ENCODE measurements at regions not wholly inside any gene's neighbourhood (a gene's known extent, or its start where the extent isn't known, plus 50 kb on each side); places are given as distances from the start of the nearest gene placed in this dataset.
"Not testable (repeated sequence)": the region's sequence is repeated elsewhere in the genome, so short reads cannot be mapped to it uniquely, and the experiment has no call there.

DNA sequence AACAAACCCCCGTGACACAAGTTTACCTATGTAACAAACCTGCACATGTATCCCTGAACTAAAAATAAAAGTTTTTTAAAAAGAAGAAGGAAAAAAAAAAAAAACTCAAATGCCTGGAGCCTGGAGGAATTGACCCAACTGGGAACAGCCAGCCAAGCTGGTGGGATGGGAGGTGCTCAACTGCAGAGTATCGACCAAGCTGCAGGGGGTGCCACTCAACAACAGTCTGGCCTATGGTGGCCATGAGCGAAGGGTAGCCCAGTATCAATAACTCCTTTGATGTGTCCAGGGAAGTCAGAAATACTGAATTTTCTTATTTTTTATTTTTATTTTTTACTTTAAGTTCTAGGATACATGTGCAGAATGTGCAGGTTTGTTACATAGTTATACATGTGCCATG, 310.3 kb upstream of the DLGAP1 start:
- no peak overlapping the region for H3K4me3 ChIP-seq (ENCODE audit: control insufficient read depth, low read depth, low read length)
- TF ChIP-seq, protein P1, sequence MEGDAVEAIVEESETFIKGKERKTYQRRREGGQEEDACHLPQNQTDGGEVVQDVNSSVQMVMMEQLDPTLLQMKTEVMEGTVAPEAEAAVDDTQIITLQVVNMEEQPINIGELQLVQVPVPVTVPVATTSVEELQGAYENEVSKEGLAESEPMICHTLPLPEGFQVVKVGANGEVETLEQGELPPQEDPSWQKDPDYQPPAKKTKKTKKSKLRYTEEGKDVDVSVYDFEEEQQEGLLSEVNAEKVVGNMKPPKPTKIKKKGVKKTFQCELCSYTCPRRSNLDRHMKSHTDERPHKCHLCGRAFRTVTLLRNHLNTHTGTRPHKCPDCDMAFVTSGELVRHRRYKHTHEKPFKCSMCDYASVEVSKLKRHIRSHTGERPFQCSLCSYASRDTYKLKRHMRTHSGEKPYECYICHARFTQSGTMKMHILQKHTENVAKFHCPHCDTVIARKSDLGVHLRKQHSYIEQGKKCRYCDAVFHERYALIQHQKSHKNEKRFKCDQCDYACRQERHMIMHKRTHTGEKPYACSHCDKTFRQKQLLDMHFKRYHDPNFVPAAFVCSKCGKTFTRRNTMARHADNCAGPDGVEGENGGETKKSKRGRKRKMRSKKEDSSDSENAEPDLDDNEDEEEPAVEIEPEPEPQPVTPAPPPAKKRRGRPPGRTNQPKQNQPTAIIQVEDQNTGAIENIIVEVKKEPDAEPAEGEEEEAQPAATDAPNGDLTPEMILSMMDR (IDR thresholded peaks at IDR 0.05; ENCODE audit: control insufficient read depth, insufficient read depth, low read depth, low read length, missing control alignments), result no peak
- no peak for DNase-seq (ENCODE audit: low read depth)

DNA sequence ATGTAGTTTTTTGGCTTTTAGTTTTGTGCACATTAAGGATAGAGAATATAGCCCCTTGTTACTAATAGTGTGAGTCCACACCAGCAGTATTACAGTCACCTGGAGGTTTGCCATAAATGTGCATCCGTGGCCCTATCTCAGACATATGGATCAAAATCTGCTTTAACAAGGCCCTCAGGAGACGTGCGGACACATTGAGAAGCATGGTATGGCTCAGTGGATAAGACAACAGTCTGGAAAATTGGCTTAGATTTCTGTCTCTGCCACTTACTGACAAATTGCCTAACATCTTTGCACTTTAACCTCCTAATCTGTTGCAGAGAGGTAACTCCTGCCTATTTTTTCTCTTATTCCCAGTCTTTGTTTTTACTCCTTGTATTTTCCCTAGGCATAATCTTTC, 307.2 kb upstream of the DLGAP1 start:
- H3K4me3 ChIP-seq (ENCODE audit: control insufficient read depth, low read depth, low read length), result no peak overlapping the region
- no peak for DNase-seq (ENCODE audit: low read depth)
- TF ChIP-seq, protein P1 (IDR thresholded peaks at IDR 0.05; ENCODE audit: control insufficient read depth, insufficient read depth, low read depth, low read length, missing control alignments), result no peak

GRCh38 chr18:4758980-4759379, 303.9 kb upstream of the DLGAP1 start:
- TF ChIP-seq, protein P1 (IDR thresholded peaks at IDR 0.05; ENCODE audit: control insufficient read depth, insufficient read depth, low read depth, low read length, missing control alignments), result no peak
- no peak for DNase-seq (ENCODE audit: low read depth)
- H3K4me3 ChIP-seq (ENCODE audit: control insufficient read depth, low read depth, low read length), result no peak overlapping the region

GRCh38 chr18:4755848-4756247, 300.7 kb upstream of the DLGAP1 start:
- DNase-seq (ENCODE audit: low read depth), result no peak
- no peak overlapping the region for H3K4me3 ChIP-seq (ENCODE audit: control insufficient read depth, low read depth, low read length)
- TF ChIP-seq, protein P1 (IDR thresholded peaks at IDR 0.05; ENCODE audit: control insufficient read depth, insufficient read depth, low read depth, low read length, missing control alignments), result no peak

- H3K4me3 ChIP-seq (ENCODE audit: control insufficient read depth, low read depth, low read length); DNase-seq (ENCODE audit: low read depth): not testable (repeated sequence)
Measured at GRCh38 chr18:4753151-4753550, 298.0 kb upstream of the DLGAP1 start.

GRCh38 chr18:4751523-4751922, 296.4 kb upstream of the DLGAP1 start:
- DNase-seq (ENCODE audit: low read depth), result no peak
- no peak overlapping the region for H3K4me3 ChIP-seq (ENCODE audit: control insufficient read depth, low read depth, low read length)
- TF ChIP-seq, protein P1 (IDR thresholded peaks at IDR 0.05; ENCODE audit: control insufficient read depth, insufficient read depth, low read depth, low read length, missing control alignments), result no peak

DNA sequence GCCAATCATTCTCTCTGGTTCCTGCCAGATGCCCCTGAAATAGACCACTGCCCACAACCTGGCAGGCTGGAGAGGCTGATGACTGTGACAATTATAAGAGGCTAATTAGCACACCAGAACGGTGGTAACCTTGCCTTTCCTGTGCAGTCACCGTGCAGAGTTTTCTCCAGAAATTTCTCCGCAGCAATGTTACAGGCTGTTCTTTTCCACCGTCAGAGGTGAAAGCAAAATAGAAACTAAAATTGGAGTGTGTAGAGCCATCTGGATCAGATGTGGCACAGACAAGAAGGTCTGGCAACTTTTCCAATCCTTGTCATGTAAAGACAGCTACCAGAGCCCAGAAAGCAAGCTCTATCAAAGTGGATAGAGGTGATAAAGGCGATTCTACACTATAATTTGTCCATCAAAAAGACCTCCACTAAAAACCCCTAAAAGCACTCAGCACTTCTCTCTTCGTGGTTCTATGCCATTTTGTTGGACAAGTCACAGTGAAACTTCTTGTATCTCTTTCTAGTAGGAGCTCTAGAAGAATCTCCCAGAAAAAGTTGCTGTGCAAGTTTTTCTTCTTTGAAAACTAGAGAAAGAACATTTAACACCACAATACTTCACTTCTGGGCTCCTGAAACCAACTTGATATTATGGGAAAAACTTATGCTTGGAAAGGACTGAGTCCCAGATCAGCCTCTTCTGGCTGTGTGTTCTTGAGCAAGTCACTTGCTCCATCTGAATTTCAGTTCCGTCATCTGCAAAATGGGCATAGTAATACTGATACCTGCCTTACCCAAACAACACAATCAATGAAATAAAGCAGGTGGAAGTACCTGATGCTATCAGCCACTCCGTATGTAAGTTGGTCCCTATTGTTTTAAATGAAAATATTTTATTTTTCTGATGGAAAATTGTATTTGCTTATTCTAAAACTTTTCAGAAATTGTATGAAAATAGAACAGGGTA, 295.6 kb upstream of the DLGAP1 start:
- TF ChIP-seq, protein P1 (IDR thresholded peaks at IDR 0.05; ENCODE audit: control insufficient read depth, insufficient read depth, low read depth, low read length, missing control alignments), result no peak
- no peak overlapping the region for H3K4me3 ChIP-seq (ENCODE audit: control insufficient read depth, low read depth, low read length)
- DNase-seq (ENCODE audit: low read depth), result no peak
